Endothelial cell of umbilical vein (primary cell): ENCODE measurements at regions not wholly inside any gene's neighbourhood (a gene's known extent, or its start where the extent isn't known, plus 50 kb on each side); places are given as distances from the start of the nearest gene placed in this dataset.

ENCODE experiments used
- BruUV-seq: library from RNA; stranded (reverse); fragments of 400-500 nt; replicated peaks from 2 replicates; lab custom pipeline; 2021; lab: Mats Ljungman, UMichigan
- CTCF ChIA-PET: fragments of 300-600, 350-600 bp; sonication (Branson Sonifier 250); formaldehyde crosslinking; loops from one replicate; lab custom pipeline; 2021; ENCODE audit warnings: antibody characterized with exemption, inconsistent platforms; lab: Charles Lee
- POLR2A ChIA-PET: fragments of 300-600, 350-600 bp; sonication (Branson Sonifier 250); formaldehyde crosslinking; loops from one replicate; lab custom pipeline; 2021; ENCODE audit warnings: antibody characterized with exemption, inconsistent platforms; lab: Charles Lee
- DNase-seq: peaks from one replicate; pipeline ENCODE4 v3.0.0-alpha.2; 2011; ENCODE audit warnings: low read depth, low spot score
- FAIRE-seq: peaks from 2 replicates; lab custom pipeline; 2011; peaks lifted over from hg19 to GRCh38; lab: Jason Lieb, UNC
- H2AFZ ChIP-seq: 2 replicates; pipeline ENCODE4 v1.6.0; 2012; ENCODE audit warnings: low read depth, low read length, control low read depth, inconsistent platforms
- H3K27ac ChIP-seq: 2 replicates; pipeline ENCODE4 v1.5.1; 2011; ENCODE audit warnings: low read depth, mild to moderate bottlenecking, control low read depth, low read length, moderate library complexity; ENCODE audit not compliant: insufficient read depth
- H3K27me3 ChIP-seq, 2 experiments: 2 replicates each; pipeline versions ENCODE4 v1.6.0 to v1.6.1; 2011; ENCODE audit warnings: low read length in 2 of 2, mixed read lengths in 1 of 2; ENCODE audit not compliant: control insufficient read depth in 2 of 2, insufficient read depth in 2 of 2
- H3K36me3 ChIP-seq, 2 experiments: 2 replicates in 1 of 2; 3 replicates in 1 of 2; pipeline ENCODE4 v1.5.1; 2011; ENCODE audit warnings: low read length in 2 of 2, mild to moderate bottlenecking in 1 of 2, moderate library complexity in 1 of 2; ENCODE audit not compliant: control insufficient read depth in 2 of 2, insufficient read depth in 2 of 2; ENCODE audit errors: extremely low read depth in 1 of 2
- H3K4me1 ChIP-seq: 3 replicates; pipeline ENCODE4 v1.5.1; 2011; ENCODE audit warnings: mild to moderate bottlenecking, low read length; ENCODE audit not compliant: control insufficient read depth, insufficient read depth; ENCODE audit errors: extremely low read depth
- H3K4me2 ChIP-seq: 2 replicates; pipeline ENCODE4 v1.6.1; 2011; ENCODE audit warnings: low read length, control low read depth, mixed read lengths; ENCODE audit not compliant: insufficient read depth
- H3K4me3 ChIP-seq, 3 experiments: fragments of 200-600 bp in 1 of 3; sonication (generic), shearing (Covaris generic) in 1 of 3; replicated peaks in 1 of 3; 2 replicates each; pipeline ENCODE4 v1.5.1; 2011 to 2016; ENCODE audit warnings: control low read depth in 3 of 3, low read length in 3 of 3, mild to moderate bottlenecking in 2 of 3, inconsistent platforms in 1 of 3, low read depth in 1 of 3, moderate library complexity in 1 of 3; ENCODE audit not compliant: insufficient read depth in 1 of 3
- H3K79me2 ChIP-seq: 2 replicates; pipeline ENCODE4 v1.6.0; 2012; ENCODE audit warnings: low read length, inconsistent platforms; ENCODE audit not compliant: control insufficient read depth, insufficient read depth
- H3K9ac ChIP-seq: replicated peaks from 2 replicates; pipeline ENCODE3; 2011; ENCODE audit warnings: low read length, control low read depth; ENCODE audit not compliant: insufficient read depth; ENCODE audit errors: extremely low read depth
- H3K9me1 ChIP-seq: replicated peaks from 3 replicates; pipeline ENCODE4 v1.6.0; 2011; ENCODE audit warnings: mild to moderate bottlenecking, low read length; ENCODE audit not compliant: control insufficient read depth, insufficient read depth; ENCODE audit errors: extremely low read depth
- H3K9me3 ChIP-seq: replicated peaks from 2 replicates; pipeline ENCODE4 v1.5.1; 2012; ENCODE audit warnings: low read length, inconsistent platforms; ENCODE audit not compliant: control insufficient read depth, insufficient read depth
- H4K20me1 ChIP-seq: replicated peaks from 2 replicates; pipeline ENCODE3; 2011; ENCODE audit warnings: mild to moderate bottlenecking, low read length; ENCODE audit not compliant: control insufficient read depth, insufficient read depth; ENCODE audit errors: extremely low read depth
- EZH2 ChIP-seq: IDR thresholded peaks from 2 replicates; pipeline ENCODE4 v1.6.1; 2012; ENCODE audit warnings: borderline replicate concordance, low read depth, mild to moderate bottlenecking, moderate library complexity, low read length, inconsistent platforms; ENCODE audit not compliant: severe bottlenecking
- FOS ChIP-seq: IDR thresholded peaks from 2 replicates; pipeline ENCODE4 v1.6.1; 2011; ENCODE audit warnings: mild to moderate bottlenecking, low read length, moderate library complexity, borderline replicate concordance; ENCODE audit not compliant: insufficient read depth
- GATA2 ChIP-seq: IDR thresholded peaks from 2 replicates; pipeline ENCODE4 v1.7.0; 2011; ENCODE audit warnings: low read depth, mild to moderate bottlenecking, moderate library complexity, mixed read lengths, low read length; ENCODE audit not compliant: insufficient read length, insufficient read depth
- JUN ChIP-seq: IDR thresholded peaks from 2 replicates; pipeline ENCODE4 v1.6.1; 2011; ENCODE audit warnings: borderline replicate concordance, low read depth; ENCODE audit not compliant: insufficient read length, insufficient read depth
- MYC ChIP-seq: IDR thresholded peaks from one replicate; pipeline ENCODE4 v1.6.1; 2011; ENCODE audit warnings: mild to moderate bottlenecking, low read depth, low read length
- POLR2A ChIP-seq: IDR thresholded peaks from 2 replicates; pipeline ENCODE4 v1.6.1; 2012; ENCODE audit warnings: low read depth, mild to moderate bottlenecking, control low read depth, low read length
- POLR2AphosphoS5 ChIP-seq: IDR thresholded peaks from 2 replicates; pipeline ENCODE4 v1.6.1; 2012; ENCODE audit warnings: low read depth, mild to moderate bottlenecking, control low read depth, low read length, moderate library complexity; ENCODE audit not compliant: insufficient read depth
- dilution Hi-C: fragments of 300-500 bp; cut with MboI; formaldehyde crosslinking; loops from one replicate; pipeline ENCODE4 v1.15.0; 2019; ENCODE audit warnings: low sequenced_read_pairs; ENCODE audit not compliant: extremely low pct_ligation_motif_present
- intact Hi-C: fragments of 100-400 bp; cut with micrococcal nuclease; formaldehyde crosslinking; loops from one replicate; pipeline ENCODE4 v1.10.0; 2022
- TF ChIP-seq, protein P1 (sequence below), 2 donors: IDR thresholded peaks; 1 replicate in 1 of 2; 2 replicates in 1 of 2; pipeline ENCODE4 v1.5.1; 2011; ENCODE audit warnings: low read length in 2 of 2, mild to moderate bottlenecking in 2 of 2, moderate library complexity in 2 of 2, control low read depth in 1 of 2, inconsistent platforms in 1 of 2, low read depth in 1 of 2; ENCODE audit not compliant: insufficient read depth in 1 of 2; ENCODE audit errors: extremely low read depth in 1 of 2
- TF ChIP-seq, protein P2 (sequence below): IDR thresholded peaks from 2 replicates; pipeline ENCODE4 v1.6.1; 2011; ENCODE audit not compliant: insufficient read depth, insufficient read length

DNA sequence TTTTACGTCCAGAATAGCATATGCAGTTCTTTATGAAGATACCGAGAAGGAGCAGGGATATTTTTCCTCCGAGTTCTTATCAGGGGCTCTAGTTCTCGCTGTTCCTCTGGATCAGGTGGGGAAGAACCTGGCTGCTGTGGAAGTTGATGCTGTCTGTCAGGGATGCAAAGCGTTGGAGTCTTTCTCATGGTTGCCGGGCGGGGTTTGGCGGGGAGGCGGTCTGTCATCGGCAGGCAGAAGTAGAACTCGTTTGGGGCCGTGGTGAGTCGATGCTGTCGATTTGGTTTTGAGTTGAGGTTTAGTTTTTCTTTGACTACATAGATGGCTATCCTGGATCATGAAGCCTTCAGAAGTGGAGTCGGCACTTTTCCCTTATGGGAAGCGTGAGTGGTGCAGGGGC lies 691.2 kb downstream of the QKI start:
- Histone ChIP-seq H3K4me2 (no peak overlapping the region), H2AFZ (no peak overlapping the region), H3K4me3 (no peak overlapping the region), H3K27me3 (no peaks in the 10 kb centered on the region), H4K20me1 (no peaks in the 10 kb centered on the region), H3K36me3 (no peaks in the 10 kb centered on the region), H3K9me3 (no peaks in the 10 kb centered on the region), H3K9ac (no peak overlapping the region), H3K79me2 (no peaks in the 10 kb centered on the region), H3K27ac (no peak overlapping the region), H3K4me1 (peaks cover 9% of the 10 kb centered on the region), H3K9me1 (no peaks in the 10 kb centered on the region)
- ChIA-PET POLR2A (no interaction called here), CTCF (interaction anchor here (0.6 to 1.0 kb wide), 7 partner anchors 8 to 1479 kb away, joined by 3 to 5 read pairs (median 4); no protein-coding TSS in a partner anchor)
- no TSS peak for BruUV-seq
- no peak for DNase-seq
- FAIRE-seq, result no peak
- intact Hi-C loops (loop anchor here (1.0 to 5.0 kb wide), 4 partner anchors 108 to 1248 kb away; no protein-coding TSS in a partner anchor), dilution Hi-C loops (no loop called here)
- TF ChIP-seq EZH2 (no peak), POLR2AphosphoS5 (no peak), MYC (no peak), GATA2 (no peak), POLR2A (no peak), FOS (no peak), JUN (no peak)
- TF ChIP-seq, protein P1, sequence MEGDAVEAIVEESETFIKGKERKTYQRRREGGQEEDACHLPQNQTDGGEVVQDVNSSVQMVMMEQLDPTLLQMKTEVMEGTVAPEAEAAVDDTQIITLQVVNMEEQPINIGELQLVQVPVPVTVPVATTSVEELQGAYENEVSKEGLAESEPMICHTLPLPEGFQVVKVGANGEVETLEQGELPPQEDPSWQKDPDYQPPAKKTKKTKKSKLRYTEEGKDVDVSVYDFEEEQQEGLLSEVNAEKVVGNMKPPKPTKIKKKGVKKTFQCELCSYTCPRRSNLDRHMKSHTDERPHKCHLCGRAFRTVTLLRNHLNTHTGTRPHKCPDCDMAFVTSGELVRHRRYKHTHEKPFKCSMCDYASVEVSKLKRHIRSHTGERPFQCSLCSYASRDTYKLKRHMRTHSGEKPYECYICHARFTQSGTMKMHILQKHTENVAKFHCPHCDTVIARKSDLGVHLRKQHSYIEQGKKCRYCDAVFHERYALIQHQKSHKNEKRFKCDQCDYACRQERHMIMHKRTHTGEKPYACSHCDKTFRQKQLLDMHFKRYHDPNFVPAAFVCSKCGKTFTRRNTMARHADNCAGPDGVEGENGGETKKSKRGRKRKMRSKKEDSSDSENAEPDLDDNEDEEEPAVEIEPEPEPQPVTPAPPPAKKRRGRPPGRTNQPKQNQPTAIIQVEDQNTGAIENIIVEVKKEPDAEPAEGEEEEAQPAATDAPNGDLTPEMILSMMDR (IDR thresholded peaks at IDR 0.05; ENCODE audit: extremely low read depth in 1 of 2, insufficient read depth in 1 of 2, low read depth in 1 of 2, low read length in 2 of 2), result no peak
- TF ChIP-seq, protein P2, sequence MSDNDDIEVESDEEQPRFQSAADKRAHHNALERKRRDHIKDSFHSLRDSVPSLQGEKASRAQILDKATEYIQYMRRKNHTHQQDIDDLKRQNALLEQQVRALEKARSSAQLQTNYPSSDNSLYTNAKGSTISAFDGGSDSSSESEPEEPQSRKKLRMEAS, result no peak
